ENCODE measurements at regions not wholly inside any gene's neighbourhood (a gene's known extent, or its start where the extent isn't known, plus 50 kb on each side); places are given as distances from the start of the nearest gene placed in this dataset.
"Not testable (repeated sequence)": the region's sequence is repeated elsewhere in the genome, so short reads cannot be mapped to it uniquely, and the experiment has no call there.

DNA sequence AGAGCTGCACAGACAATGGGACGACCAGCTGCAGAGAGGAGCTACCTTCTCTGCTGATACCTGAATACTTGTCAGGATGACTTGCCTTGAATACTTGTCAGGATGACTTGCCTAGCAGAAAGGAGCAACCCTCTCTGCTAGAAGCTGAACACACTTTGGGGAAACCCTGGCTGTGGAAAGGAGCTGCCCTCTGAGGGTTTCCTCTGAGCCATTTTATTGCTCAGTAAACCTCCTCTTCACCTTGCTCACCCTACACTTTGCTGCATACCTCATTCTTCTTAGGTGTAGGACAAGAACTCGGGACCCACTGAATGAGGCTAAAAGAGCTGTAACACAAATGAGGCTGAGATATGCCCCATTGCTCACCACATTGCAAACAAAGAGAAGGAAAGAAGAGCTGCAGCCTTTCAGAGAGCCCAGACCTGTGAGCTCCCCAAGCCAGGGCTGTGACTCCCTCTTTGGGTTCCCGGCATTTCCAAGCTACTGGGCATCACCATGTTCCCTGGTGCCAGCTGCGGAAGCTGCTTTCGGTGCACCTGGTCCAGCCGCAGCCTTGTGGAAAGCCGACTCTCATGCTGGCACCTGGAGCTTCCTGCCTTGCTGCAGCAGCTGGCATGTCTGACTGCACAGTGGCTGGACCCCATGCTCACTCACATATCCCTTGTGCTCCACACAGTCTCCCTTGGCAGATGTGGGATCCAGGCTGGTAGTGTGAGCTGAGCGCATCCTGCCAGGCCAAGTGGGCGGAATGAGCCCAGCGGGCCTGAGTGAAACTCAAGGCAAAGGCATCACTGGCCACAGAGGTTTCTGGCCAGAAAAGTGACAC, 106.7 kb upstream of the AHI1 start:
- DNase-seq (ENCODE audit: extremely low read depth in 1 of 2, low read depth in 1 of 2) = no peak

DNA sequence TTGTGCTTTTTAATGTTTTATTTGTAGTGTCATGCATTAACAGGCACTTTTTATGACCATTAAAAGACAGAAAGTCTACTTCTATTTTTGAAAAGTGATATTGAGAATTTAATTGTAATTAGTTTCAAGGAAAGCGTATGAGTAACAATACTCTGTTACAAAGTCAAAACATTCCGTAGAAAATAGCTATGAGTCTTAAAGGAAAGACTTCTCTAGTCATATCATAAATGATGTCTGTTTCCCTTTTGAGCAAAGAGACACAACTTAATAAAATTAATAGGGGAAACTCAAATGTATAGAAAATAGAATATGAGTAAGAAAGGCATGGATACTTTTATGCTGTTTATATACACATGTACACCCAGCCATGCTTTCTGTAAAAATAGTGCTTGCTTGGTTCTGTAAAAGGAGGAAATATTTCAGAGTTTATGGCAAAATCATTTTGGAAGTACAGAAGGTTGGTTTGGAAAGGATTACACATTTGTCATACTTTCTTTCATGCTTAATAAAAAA, 107.8 kb upstream of the AHI1 start:
- DNase-seq (ENCODE audit: extremely low read depth in 1 of 2, low read depth in 1 of 2) = no peak

GRCh38 chr6:135606392-135606791, 108.9 kb upstream of the AHI1 start:
- DNase-seq (ENCODE audit: extremely low read depth in 1 of 2, low read depth in 1 of 2) = no peak

DNA sequence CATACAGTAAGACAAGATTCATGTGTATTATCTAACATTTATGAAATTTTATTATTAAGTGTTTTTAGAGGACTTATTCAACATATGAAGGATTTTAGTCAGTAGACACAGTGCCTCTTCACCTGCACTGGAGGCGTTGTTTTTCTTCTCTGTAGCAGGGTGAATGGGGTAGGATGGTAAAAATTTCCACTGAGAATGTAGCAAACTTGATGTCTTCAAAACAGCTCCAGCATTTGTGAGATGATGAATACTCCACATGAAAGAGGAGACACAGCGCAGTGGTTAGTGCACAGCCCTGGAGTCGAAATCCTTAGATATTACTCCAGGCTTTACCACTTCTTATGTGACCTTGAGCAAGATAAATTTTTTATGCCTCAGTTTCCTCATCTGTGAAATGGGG, 110.5 kb upstream of the AHI1 start:
- no peak for DNase-seq (ENCODE audit: extremely low read depth in 1 of 2, low read depth in 1 of 2)

- DNase-seq (ENCODE audit: extremely low read depth in 1 of 2, low read depth in 1 of 2) = not testable (repeated sequence)
These were observed 112.7 kb upstream of the AHI1 start for GRCh38 chr6:135610192-135610591.

DNA sequence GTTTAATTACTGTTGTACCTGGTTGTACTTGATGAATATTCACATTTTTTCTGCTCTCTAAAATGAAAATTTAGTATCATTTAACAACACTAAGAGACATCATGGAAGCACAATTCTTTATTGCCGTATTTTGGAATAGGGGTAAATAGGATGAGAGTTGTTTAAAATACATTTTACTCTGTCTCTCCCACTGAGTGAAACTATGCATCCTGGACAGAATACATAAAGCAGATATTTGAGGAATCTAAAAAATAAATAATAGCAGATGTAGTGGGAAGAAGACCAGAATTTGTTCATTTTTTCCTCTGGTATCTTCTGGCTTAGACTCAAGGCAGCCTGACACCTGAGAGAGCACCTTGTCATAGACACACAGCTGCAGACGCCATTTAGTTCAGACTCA, 119.1 kb upstream of the AHI1 start:
- no peak for DNase-seq (ENCODE audit: extremely low read depth in 1 of 2, low read depth in 1 of 2)

GRCh38 chr6:135617222-135617621, 119.7 kb upstream of the AHI1 start:
- DNase-seq (ENCODE audit: extremely low read depth in 1 of 2, low read depth in 1 of 2) = no peak

DNA sequence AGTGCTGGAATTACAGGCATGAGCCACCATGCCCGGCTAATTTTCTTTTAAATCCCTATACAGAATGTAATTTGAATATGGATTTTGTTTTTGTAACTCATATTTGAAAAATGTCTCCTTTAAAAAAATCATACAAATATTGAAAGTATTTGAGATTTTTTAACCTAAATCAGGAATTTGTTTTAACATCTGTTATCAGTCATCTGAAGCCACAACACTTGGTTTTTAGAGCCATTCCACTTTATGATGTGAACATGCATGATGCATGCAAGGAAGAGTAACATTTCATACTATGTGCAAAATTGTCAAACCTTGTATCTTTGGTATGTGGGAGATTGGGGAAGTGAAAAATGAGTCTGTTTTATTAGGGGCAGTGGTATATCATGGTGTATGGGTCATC, 124.5 kb upstream of the AHI1 start:
- no peak for DNase-seq (ENCODE audit: extremely low read depth in 1 of 2, low read depth in 1 of 2)

- DNase-seq (ENCODE audit: extremely low read depth in 1 of 2, low read depth in 1 of 2) = no peak
These were observed 126.4 kb upstream of the AHI1 start for GRCh38 chr6:135623979-135624378.

GRCh38 chr6:135624402-135625295, 127.1 kb upstream of the AHI1 start:
- DNase-seq (ENCODE audit: extremely low read depth in 1 of 2, low read depth in 1 of 2) = no peak

GRCh38 chr6:135626001-135626400, 128.5 kb upstream of the AHI1 start:
- DNase-seq (ENCODE audit: extremely low read depth in 1 of 2, low read depth in 1 of 2) = not testable (repeated sequence)

GRCh38 chr6:135627092-135627715, 129.7 kb upstream of the AHI1 start:
- no peak for DNase-seq (ENCODE audit: extremely low read depth in 1 of 2, low read depth in 1 of 2)

GRCh38 chr6:135630789-135631376, 133.3 kb upstream of the AHI1 start:
- DNase-seq (ENCODE audit: extremely low read depth in 1 of 2, low read depth in 1 of 2) = no peak

- DNase-seq (ENCODE audit: extremely low read depth in 1 of 2, low read depth in 1 of 2) = no peak
These were observed 134.3 kb upstream of the AHI1 start for GRCh38 chr6:135631821-135632220.

GRCh38 chr6:135633573-135633972, 136.0 kb upstream of the AHI1 start:
- no peak for DNase-seq (ENCODE audit: extremely low read depth in 1 of 2, low read depth in 1 of 2)

DNA sequence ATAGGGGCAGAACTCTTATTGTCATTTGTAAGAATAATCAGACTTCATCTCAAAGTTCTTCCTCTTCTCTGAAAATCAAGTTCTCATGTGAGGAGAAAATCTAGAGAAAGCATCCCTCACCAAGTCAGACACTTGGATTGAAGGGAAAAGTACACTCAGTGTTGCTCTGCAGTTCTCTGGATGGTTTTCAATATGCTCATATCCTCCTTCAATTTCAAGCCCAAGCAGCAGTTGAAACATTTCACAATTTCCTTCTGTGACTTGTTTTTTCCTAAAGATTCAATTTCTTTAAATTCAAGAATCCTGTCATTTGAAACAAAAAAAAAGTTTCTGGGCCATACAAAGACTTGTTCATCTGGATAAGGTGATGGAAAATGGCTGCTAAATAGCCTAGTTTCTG, 140.2 kb upstream of the AHI1 start:
- DNase-seq (ENCODE audit: extremely low read depth in 1 of 2, low read depth in 1 of 2) = no peak

DNA sequence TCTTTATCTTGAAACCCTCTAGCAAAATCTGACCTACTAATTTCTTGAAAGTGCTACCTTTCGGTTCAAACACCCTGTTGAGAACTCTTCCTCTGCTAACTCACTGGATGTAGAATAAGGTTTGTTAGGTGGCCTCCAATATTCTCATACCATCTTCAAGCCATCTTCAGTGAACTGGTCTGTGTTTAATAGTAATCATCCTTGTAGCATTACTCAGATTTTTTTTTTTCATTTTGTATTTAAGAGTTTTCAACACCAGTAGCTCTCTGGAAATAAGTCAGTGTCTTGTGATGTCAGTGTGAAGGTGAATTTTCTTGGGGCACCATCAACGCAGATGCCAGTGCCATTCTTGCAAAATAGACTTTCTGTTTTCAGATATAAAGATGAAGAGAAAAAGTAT, 140.6 kb upstream of the AHI1 start:
- no peak for DNase-seq (ENCODE audit: extremely low read depth in 1 of 2, low read depth in 1 of 2)

DNA sequence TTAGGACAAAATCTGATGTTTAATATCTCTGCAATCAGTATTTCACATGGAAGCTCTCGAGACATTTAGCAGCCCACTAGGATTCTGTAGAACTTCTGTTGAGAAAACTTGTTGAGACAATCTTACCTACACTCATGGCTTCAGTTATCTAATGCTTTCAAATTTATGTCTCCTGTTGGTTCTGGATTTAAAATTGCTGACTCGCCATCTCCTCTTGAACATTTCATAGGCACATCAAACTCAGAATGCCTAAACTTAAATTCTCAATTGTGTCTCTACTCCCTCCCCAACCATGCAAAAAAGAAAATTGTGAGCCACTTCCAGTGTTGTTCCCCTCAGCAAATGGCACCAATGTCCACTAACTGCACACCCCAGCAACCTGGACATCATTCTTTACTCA, 142.5 kb upstream of the AHI1 start:
- DNase-seq (ENCODE audit: extremely low read depth in 1 of 2, low read depth in 1 of 2) = no peak

- DNase-seq (ENCODE audit: extremely low read depth in 1 of 2, low read depth in 1 of 2) = no peak
These were observed 143.0 kb upstream of the AHI1 start for GRCh38 chr6:135640449-135641111.

DNA sequence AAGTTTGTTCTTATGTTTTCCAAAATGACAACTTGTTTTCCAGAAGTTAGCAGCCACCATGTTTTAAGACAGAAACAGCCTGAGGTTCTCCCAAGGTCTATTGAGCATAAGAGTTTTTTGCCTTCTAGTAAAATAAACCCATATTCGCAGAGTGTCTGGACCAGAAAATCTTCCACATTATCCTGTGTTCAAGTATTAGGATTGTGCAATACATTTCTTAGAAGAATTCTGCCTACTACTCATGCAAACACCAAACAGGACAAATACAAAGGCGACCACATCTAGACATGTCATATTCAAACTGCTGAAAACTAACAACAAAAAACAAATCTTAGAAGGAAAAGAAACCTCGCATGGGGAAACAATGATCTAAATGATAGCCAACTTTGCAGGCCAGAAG, 145.4 kb upstream of the AHI1 start:
- DNase-seq (ENCODE audit: extremely low read depth in 1 of 2, low read depth in 1 of 2) = no peak
